Hepatic stellate cell (primary cell): ENCODE measurements at regions not wholly inside any gene's neighbourhood (a gene's known extent, or its start where the extent isn't known, plus 50 kb on each side); places are given as distances from the start of the nearest gene placed in this dataset.
"Not testable (repeated sequence)": the region's sequence is repeated elsewhere in the genome, so short reads cannot be mapped to it uniquely, and the experiment has no call there.

Experiments used
- DNase-seq: peaks from one replicate; pipeline ENCODE4 v3.0.0; 2011; ENCODE audit warnings: low spot score

GRCh38 chr12:92261692-92262091 is 116.0 kb upstream of the BTG1 start:
- DNase-seq, result no peak

- no peak for DNase-seq
Measured at GRCh38 chr12:92261071-92261470, 115.4 kb upstream of the BTG1 start.

GRCh38 chr12:92259696-92260251 is 114.1 kb upstream of the BTG1 start:
- DNase-seq, result no peak

GRCh38 chr12:92259291-92259690 is 113.6 kb upstream of the BTG1 start:
- DNase-seq, result no peak

- DNase-seq, result no peak
Measured at GRCh38 chr12:92257261-92257660, 111.6 kb upstream of the BTG1 start.

GRCh38 chr12:92255741-92256140 is 110.1 kb upstream of the BTG1 start:
- DNase-seq, result no peak

GRCh38 chr12:92253301-92253700 is 107.7 kb upstream of the BTG1 start:
- DNase-seq, result no peak

GRCh38 chr12:92248977-92249376 is 103.3 kb upstream of the BTG1 start:
- DNase-seq, result no peak

GRCh38 chr12:92244036-92244435 is 98.4 kb upstream of the BTG1 start:
- no peak for DNase-seq

- DNase-seq, result no peak
Measured at GRCh38 chr12:92242907-92243306, 97.3 kb upstream of the BTG1 start.

GRCh38 chr12:92237762-92238523 is 92.3 kb upstream of the BTG1 start:
- no peak for DNase-seq

GRCh38 chr12:92237262-92237661 is 91.6 kb upstream of the BTG1 start:
- DNase-seq, result no peak

GRCh38 chr12:92235703-92236472 is 90.2 kb upstream of the BTG1 start:
- DNase-seq, result no peak

GRCh38 chr12:92234533-92234932 is 88.9 kb upstream of the BTG1 start:
- DNase-seq, result no peak

- no peak for DNase-seq
Measured at GRCh38 chr12:92233346-92234015, 87.8 kb upstream of the BTG1 start.

- DNase-seq, result not testable (repeated sequence)
Measured at GRCh38 chr12:92232371-92232932, 86.8 kb upstream of the BTG1 start.

- DNase-seq, result not testable (repeated sequence)
Measured at GRCh38 chr12:92231945-92232344, 86.3 kb upstream of the BTG1 start.

- not testable (repeated sequence) for DNase-seq
Measured at GRCh38 chr12:92231532-92231931, 85.9 kb upstream of the BTG1 start.

- DNase-seq, result no peak
Measured at GRCh38 chr12:92229381-92229780, 83.7 kb upstream of the BTG1 start.

- no peak for DNase-seq
Measured at GRCh38 chr12:92226961-92227360, 81.3 kb upstream of the BTG1 start.

- no peak for DNase-seq
Measured at GRCh38 chr12:92226071-92226661, 80.5 kb upstream of the BTG1 start.
